H9 (cell line): ENCODE measurements at regions not wholly inside any gene's neighbourhood (a gene's known extent, or its start where the extent isn't known, plus 50 kb on each side); places are given as distances from the start of the nearest gene placed in this dataset.

Source experiments
- DNase-seq: peaks from one replicate; pipeline ENCODE4 v3.0.0-alpha.2; 2017
- H2AFZ ChIP-seq: one replicate; pipeline ENCODE4 v1.6.1; 2013; ENCODE audit warnings: mild to moderate bottlenecking, low read length, control low read depth, moderate library complexity
- H2AK5ac ChIP-seq: 2 replicates; pipeline ENCODE4 v1.6.1; 2013; ENCODE audit warnings: low read length, control low read depth, mixed read lengths; ENCODE audit not compliant: insufficient read length
- H2BK120ac ChIP-seq: one replicate; pipeline ENCODE4 v1.6.1; 2013; ENCODE audit warnings: low read depth, mild to moderate bottlenecking, low read length, control low read depth, inconsistent platforms; ENCODE audit not compliant: poor library complexity, severe bottlenecking
- H2BK12ac ChIP-seq: 2 replicates; pipeline ENCODE4 v1.6.1; 2013; ENCODE audit warnings: low read length, control low read depth, mixed read lengths, low read depth; ENCODE audit not compliant: insufficient read length
- H2BK15ac ChIP-seq: 2 replicates; pipeline ENCODE4 v1.6.1; 2013; ENCODE audit warnings: low read depth, low read length, control low read depth
- H2BK20ac ChIP-seq: one replicate; pipeline ENCODE4 v1.6.1; 2013; ENCODE audit warnings: low read depth, mild to moderate bottlenecking, low read length, control low read depth, inconsistent platforms; ENCODE audit not compliant: poor library complexity, severe bottlenecking
- H2BK5ac ChIP-seq: 2 replicates; pipeline ENCODE4 v1.6.1; 2013; ENCODE audit warnings: low read length, control low read depth, mixed read lengths; ENCODE audit not compliant: insufficient read length
- H3K14ac ChIP-seq: 2 replicates; pipeline ENCODE4 v1.6.1; 2013; ENCODE audit warnings: low read length, control low read depth; ENCODE audit not compliant: insufficient read depth
- H3K18ac ChIP-seq: 2 replicates; pipeline ENCODE4 v1.6.1; 2013; ENCODE audit warnings: low read depth, mild to moderate bottlenecking, mixed read lengths, low read length, control low read depth; ENCODE audit not compliant: insufficient read length
- H3K23ac ChIP-seq: 2 replicates; pipeline ENCODE4 v1.6.1; 2013; ENCODE audit warnings: low read length, control low read depth, mixed read lengths, low read depth; ENCODE audit not compliant: insufficient read length
- H3K23me2 ChIP-seq: 2 replicates; pipeline ENCODE4 v1.6.1; 2013; ENCODE audit warnings: low read depth, mild to moderate bottlenecking, mixed read lengths, low read length, control low read depth; ENCODE audit not compliant: insufficient read length, poor library complexity, severe bottlenecking
- H3K27ac ChIP-seq: 2 replicates; pipeline ENCODE4 v1.5.1; 2013; ENCODE audit warnings: low read length, control low read depth, mixed read lengths, low read depth; ENCODE audit not compliant: insufficient read length
- H3K27me3 ChIP-seq: 2 replicates; pipeline ENCODE4 v1.6.1; 2013; ENCODE audit warnings: low read length, control low read depth, inconsistent platforms; ENCODE audit not compliant: insufficient read depth
- H3K4ac ChIP-seq: 2 replicates; pipeline ENCODE4 v1.6.1; 2013; ENCODE audit warnings: low read depth, mild to moderate bottlenecking, control low read depth, inconsistent platforms, low read length, moderate library complexity
- H3K4me1 ChIP-seq: 2 replicates; pipeline ENCODE4 v1.6.1; 2013; ENCODE audit warnings: low read length, control low read depth, inconsistent platforms; ENCODE audit not compliant: insufficient read depth
- H3K4me2 ChIP-seq: 2 replicates; pipeline ENCODE4 v1.6.1; 2013; ENCODE audit warnings: low read length, control low read depth, mixed read lengths; ENCODE audit not compliant: insufficient read length, insufficient read depth
- H3K56ac ChIP-seq: 2 replicates; pipeline ENCODE4 v1.6.1; 2013; ENCODE audit warnings: low read depth, mild to moderate bottlenecking, mixed read lengths, low read length, control low read depth; ENCODE audit not compliant: insufficient read length
- H3K79me1 ChIP-seq: 2 replicates; pipeline ENCODE4 v1.6.1; 2013; ENCODE audit warnings: low read depth, mild to moderate bottlenecking, moderate library complexity, low read length, control low read depth, inconsistent platforms; ENCODE audit not compliant: insufficient read depth, poor library complexity, severe bottlenecking
- H3K79me2 ChIP-seq: 2 replicates; pipeline ENCODE4 v1.6.1; 2013; ENCODE audit warnings: low read length, control low read depth, inconsistent platforms; ENCODE audit not compliant: insufficient read depth
- H3K9ac ChIP-seq: 2 replicates; pipeline ENCODE4 v1.6.1; 2013; ENCODE audit warnings: low read length, control low read depth, mixed read lengths; ENCODE audit not compliant: insufficient read length; ENCODE audit errors: extremely low read depth
- H3K9me3 ChIP-seq: one replicate; pipeline ENCODE4 v1.6.1; 2013; ENCODE audit warnings: low read depth, low read length, inconsistent platforms; ENCODE audit not compliant: control insufficient read depth
- H3T11ph ChIP-seq: one replicate; pipeline ENCODE4 v1.6.1; 2013; ENCODE audit warnings: mild to moderate bottlenecking, low read length, control low read depth, inconsistent platforms
- H4K20me1 ChIP-seq: one replicate; pipeline ENCODE4 v1.6.1; 2013; ENCODE audit not compliant: control insufficient read depth, insufficient read length, insufficient read depth
- H4K5ac ChIP-seq: 2 replicates; pipeline ENCODE4 v1.6.1; 2013; ENCODE audit warnings: low read depth, mild to moderate bottlenecking, mixed read lengths, low read length, control low read depth; ENCODE audit not compliant: insufficient read length
- H4K8ac ChIP-seq: replicated peaks from 2 replicates; pipeline ENCODE4 v1.6.1; 2013; ENCODE audit warnings: low read length, control low read depth, mixed read lengths, low read depth; ENCODE audit not compliant: insufficient read length
- H4K91ac ChIP-seq: 2 replicates; pipeline ENCODE4 v1.6.1; 2013; ENCODE audit warnings: low read depth, mild to moderate bottlenecking, moderate library complexity, mixed read lengths, low read length, control low read depth; ENCODE audit not compliant: insufficient read length
- H3K27ac Mint-ChIP-seq, 3 experiments: 2 replicates in 2 of 3; 3 replicates in 1 of 3; pipeline ENCODE4 v1.8.0; 2020 to 2021; ENCODE audit warnings: mixed read lengths in 3 of 3, mild to moderate bottlenecking in 1 of 3, moderate library complexity in 1 of 3
- H3K27me3 Mint-ChIP-seq: 2 replicates; pipeline ENCODE4 v1.8.0; 2021; ENCODE audit warnings: low read depth, mild to moderate bottlenecking, moderate library complexity, mixed read lengths
- H3K36me3 Mint-ChIP-seq, 3 experiments: 2 replicates in 2 of 3; 3 replicates in 1 of 3; pipeline ENCODE4 v1.8.0; 2020 to 2021; ENCODE audit warnings: low read depth in 3 of 3, mixed read lengths in 3 of 3; ENCODE audit not compliant: insufficient read depth in 1 of 3
- H3K4me1 Mint-ChIP-seq, 2 experiments: 2 replicates each; pipeline ENCODE4 v1.8.0; 2020; ENCODE audit warnings: mixed read lengths in 2 of 2
- H3K4me3 Mint-ChIP-seq, 2 experiments: 2 replicates in 1 of 2; 3 replicates in 1 of 2; pipeline ENCODE4 v1.8.0; 2020 to 2021; ENCODE audit warnings: mild to moderate bottlenecking in 2 of 2, mixed read lengths in 2 of 2, moderate library complexity in 1 of 2
- H3K9me3 Mint-ChIP-seq, 2 experiments: 2 replicates in 1 of 2; 3 replicates in 1 of 2; pipeline ENCODE4 v1.8.0; 2020; ENCODE audit warnings: mild to moderate bottlenecking in 2 of 2, mixed read lengths in 2 of 2, moderate library complexity in 1 of 2
- WGBS: extraction: QIAGEN DNeasy Blood & Tissue Kit; methylation state at CpG from one replicate; pipeline ENCODE4 v1.1.7; 2013; ENCODE audit warnings: missing lambda C conversion rate, low lambda C conversion rate, mixed read lengths; ENCODE audit not compliant: insufficient read length; ENCODE audit errors: extremely low coverage; 5-methylcytosine and 5-hydroxymethylcytosine counted together
- TF ChIP-seq, protein P1 (sequence below): fragments of 200-600 bp; sonication (generic); conservative IDR thresholded peaks from 3 replicates; pipeline ENCODE4 v1.8.0; 2021; ENCODE audit warnings: antibody characterized with exemption, mild to moderate bottlenecking

DNA sequence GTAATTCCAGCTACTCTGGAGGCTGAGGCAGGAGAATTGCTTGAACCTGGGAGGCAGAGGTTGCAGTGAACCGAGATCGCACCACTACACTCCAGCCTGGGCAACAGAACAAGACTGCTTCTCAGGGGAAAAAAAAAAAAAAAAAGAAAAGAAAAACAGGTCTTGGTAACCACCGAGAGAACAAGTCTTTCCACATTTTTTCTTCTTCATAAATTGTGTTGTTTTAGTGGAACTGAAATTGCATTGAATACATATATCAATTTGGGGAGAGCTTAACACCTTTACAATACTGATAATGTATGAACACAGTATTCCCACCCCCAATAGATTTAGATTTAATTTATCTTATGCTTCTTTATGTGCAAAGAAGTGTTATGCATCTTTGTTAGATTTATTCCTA, 70.0 kb upstream of the PLEKHG1 start:
- TF ChIP-seq, protein P1, sequence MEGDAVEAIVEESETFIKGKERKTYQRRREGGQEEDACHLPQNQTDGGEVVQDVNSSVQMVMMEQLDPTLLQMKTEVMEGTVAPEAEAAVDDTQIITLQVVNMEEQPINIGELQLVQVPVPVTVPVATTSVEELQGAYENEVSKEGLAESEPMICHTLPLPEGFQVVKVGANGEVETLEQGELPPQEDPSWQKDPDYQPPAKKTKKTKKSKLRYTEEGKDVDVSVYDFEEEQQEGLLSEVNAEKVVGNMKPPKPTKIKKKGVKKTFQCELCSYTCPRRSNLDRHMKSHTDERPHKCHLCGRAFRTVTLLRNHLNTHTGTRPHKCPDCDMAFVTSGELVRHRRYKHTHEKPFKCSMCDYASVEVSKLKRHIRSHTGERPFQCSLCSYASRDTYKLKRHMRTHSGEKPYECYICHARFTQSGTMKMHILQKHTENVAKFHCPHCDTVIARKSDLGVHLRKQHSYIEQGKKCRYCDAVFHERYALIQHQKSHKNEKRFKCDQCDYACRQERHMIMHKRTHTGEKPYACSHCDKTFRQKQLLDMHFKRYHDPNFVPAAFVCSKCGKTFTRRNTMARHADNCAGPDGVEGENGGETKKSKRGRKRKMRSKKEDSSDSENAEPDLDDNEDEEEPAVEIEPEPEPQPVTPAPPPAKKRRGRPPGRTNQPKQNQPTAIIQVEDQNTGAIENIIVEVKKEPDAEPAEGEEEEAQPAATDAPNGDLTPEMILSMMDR = no peak
- no peak overlapping the region for H3T11ph ChIP-seq
- no peak overlapping the region for H3K4ac ChIP-seq
- WGBS = no CpG with 5 or more reads among the region's 3 CpGs
- peaks cover 0 to 4% (median 2%) of the 10 kb centered on the region in 3 experiments; a peak in 1 of 7 replicates for H3K36me3 Mint-ChIP-seq
- no peak overlapping the region for H3K14ac ChIP-seq
- H2AK5ac ChIP-seq = no peak overlapping the region
- H3K79me2 ChIP-seq = no peaks in the 10 kb centered on the region
- no peak for DNase-seq
- H3K23ac ChIP-seq = no peak overlapping the region
- no peak overlapping the region for H3K4me2 ChIP-seq
- H3K27me3 ChIP-seq = no peaks in the 10 kb centered on the region
- H2BK120ac ChIP-seq = no peak overlapping the region
- no peak overlapping the region for H3K4me3 Mint-ChIP-seq
- H4K20me1 ChIP-seq = no peaks in the 10 kb centered on the region
- H3K4me1 ChIP-seq = no peaks in the 10 kb centered on the region
- H2AFZ ChIP-seq = no peak overlapping the region
- H3K79me1 ChIP-seq = no peaks in the 10 kb centered on the region
- H2BK20ac ChIP-seq = no peak overlapping the region
- peaks cover 19% of the 10 kb centered on the region for H3K27me3 Mint-ChIP-seq
- H2BK12ac ChIP-seq = no peak overlapping the region
- no peak overlapping the region for H3K9ac ChIP-seq
- H4K8ac ChIP-seq = no peak overlapping the region
- H3K23me2 ChIP-seq = no peaks in the 10 kb centered on the region
- H3K9me3 ChIP-seq = no peaks in the 10 kb centered on the region
- H3K27ac Mint-ChIP-seq = no peak overlapping the region
- H2BK5ac ChIP-seq = no peak overlapping the region
- H2BK15ac ChIP-seq = no peak overlapping the region
- H4K5ac ChIP-seq = no peak overlapping the region
- H3K27ac ChIP-seq = no peak overlapping the region
- peaks cover 8 to 13% of the 10 kb centered on the region in 2 experiments; a peak in 4 of 5 replicates for H3K9me3 Mint-ChIP-seq
- H3K4me1 Mint-ChIP-seq = peaks cover 9 to 14% of the 10 kb centered on the region in 2 experiments
- no peak overlapping the region for H3K18ac ChIP-seq
- H4K91ac ChIP-seq = no peak overlapping the region
- no peak overlapping the region for H3K56ac ChIP-seq
